ENCODE measurements at regions not wholly inside any gene's neighbourhood (a gene's known extent, or its start where the extent isn't known, plus 50 kb on each side); places are given as distances from the start of the nearest gene placed in this dataset.

DNA sequence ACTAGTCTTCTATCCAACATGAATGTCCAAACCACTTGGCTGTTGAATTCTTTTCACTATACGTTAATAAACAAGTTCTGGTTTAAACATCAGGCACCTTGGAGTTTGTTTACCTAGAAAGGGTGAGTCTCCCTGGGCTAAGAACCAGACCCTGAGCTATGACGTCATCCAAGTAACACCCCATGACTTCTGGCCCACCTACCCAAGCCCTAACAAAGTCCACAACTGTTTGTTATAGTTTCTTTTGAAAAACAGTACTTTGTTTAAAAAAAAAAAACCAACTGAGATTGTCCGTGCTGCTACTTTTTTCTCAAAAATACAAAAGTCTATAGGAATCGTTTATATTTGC is 146.9 kb upstream of the BEND6 start:
- TF ChIP-seq, protein P1, sequence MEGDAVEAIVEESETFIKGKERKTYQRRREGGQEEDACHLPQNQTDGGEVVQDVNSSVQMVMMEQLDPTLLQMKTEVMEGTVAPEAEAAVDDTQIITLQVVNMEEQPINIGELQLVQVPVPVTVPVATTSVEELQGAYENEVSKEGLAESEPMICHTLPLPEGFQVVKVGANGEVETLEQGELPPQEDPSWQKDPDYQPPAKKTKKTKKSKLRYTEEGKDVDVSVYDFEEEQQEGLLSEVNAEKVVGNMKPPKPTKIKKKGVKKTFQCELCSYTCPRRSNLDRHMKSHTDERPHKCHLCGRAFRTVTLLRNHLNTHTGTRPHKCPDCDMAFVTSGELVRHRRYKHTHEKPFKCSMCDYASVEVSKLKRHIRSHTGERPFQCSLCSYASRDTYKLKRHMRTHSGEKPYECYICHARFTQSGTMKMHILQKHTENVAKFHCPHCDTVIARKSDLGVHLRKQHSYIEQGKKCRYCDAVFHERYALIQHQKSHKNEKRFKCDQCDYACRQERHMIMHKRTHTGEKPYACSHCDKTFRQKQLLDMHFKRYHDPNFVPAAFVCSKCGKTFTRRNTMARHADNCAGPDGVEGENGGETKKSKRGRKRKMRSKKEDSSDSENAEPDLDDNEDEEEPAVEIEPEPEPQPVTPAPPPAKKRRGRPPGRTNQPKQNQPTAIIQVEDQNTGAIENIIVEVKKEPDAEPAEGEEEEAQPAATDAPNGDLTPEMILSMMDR (IDR thresholded peaks at IDR 0.05; ENCODE audit: insufficient read depth, low read depth, low read length), result no peak
- TF ChIP-seq EZH2 (IDR thresholded peaks at IDR 0.05; ENCODE audit: insufficient read depth, low read length), result no peak

Data from astrocyte (in vitro differentiated cells and primary cell).